ACC112 (cell line): ENCODE measurements at regions not wholly inside any gene's neighbourhood (a gene's known extent, or its start where the extent isn't known, plus 50 kb on each side); places are given as distances from the start of the nearest gene placed in this dataset.

Experiments used
- H2AFZ ChIP-seq: fragments of 200-600 bp; sonication (generic); one replicate; pipeline ENCODE4 v1.6.0; 2017; ENCODE audit warnings: antibody characterized with exemption, low read length; ENCODE audit not compliant: unreplicated experiment
- H3K27ac ChIP-seq: fragments of 200-600 bp; sonication (generic); 2 replicates; pipeline ENCODE4 v1.5.1; 2014; ENCODE audit warnings: low read depth, mild to moderate bottlenecking, antibody characterized with exemption, low read length, moderate library complexity
- H3K27me3 ChIP-seq: fragments of 200-600 bp; sonication (generic); 2 replicates; pipeline ENCODE4 v1.6.1; 2014; ENCODE audit warnings: mild to moderate bottlenecking, antibody characterized with exemption, low read length, moderate library complexity, mixed read lengths; ENCODE audit not compliant: insufficient read depth
- H3K36me3 ChIP-seq: fragments of 200-600 bp; sonication (generic); 2 replicates; pipeline ENCODE4 v1.6.1; 2016; ENCODE audit warnings: mild to moderate bottlenecking, antibody characterized with exemption, low read length, moderate library complexity, mixed read lengths; ENCODE audit not compliant: insufficient read depth
- H3K4me1 ChIP-seq: fragments of 200-600 bp; sonication (generic); one replicate; pipeline ENCODE4 v1.6.1; 2016; ENCODE audit warnings: low read length, mixed read lengths; ENCODE audit not compliant: insufficient read depth, unreplicated experiment, control insufficient read depth
- H3K4me3 ChIP-seq: fragments of 200-600 bp; sonication (generic); 2 replicates; pipeline ENCODE4 v1.5.1; 2014; ENCODE audit warnings: mild to moderate bottlenecking, low read depth, low read length
- H3K79me2 ChIP-seq: fragments of 200-600 bp; sonication (generic); one replicate; pipeline ENCODE4 v1.6.0; 2016; ENCODE audit warnings: low read length; ENCODE audit not compliant: control insufficient read depth, unreplicated experiment, insufficient read depth

- H3K36me3 ChIP-seq: no peaks in the 10 kb centered on the region
- no peak overlapping the region for H3K27ac ChIP-seq
- H2AFZ ChIP-seq: peak overlapping the region; percentile 89
- no peaks in the 10 kb centered on the region for H3K27me3 ChIP-seq
- H3K4me3 ChIP-seq: peak overlapping the region; percentile 49
- peaks cover 9% of the 10 kb centered on the region for H3K4me1 ChIP-seq
- no peaks in the 10 kb centered on the region for H3K79me2 ChIP-seq
Observed at GRCh38 chr3:157810924-157811718, 295.1 kb downstream of the SHOX2 start.

DNA sequence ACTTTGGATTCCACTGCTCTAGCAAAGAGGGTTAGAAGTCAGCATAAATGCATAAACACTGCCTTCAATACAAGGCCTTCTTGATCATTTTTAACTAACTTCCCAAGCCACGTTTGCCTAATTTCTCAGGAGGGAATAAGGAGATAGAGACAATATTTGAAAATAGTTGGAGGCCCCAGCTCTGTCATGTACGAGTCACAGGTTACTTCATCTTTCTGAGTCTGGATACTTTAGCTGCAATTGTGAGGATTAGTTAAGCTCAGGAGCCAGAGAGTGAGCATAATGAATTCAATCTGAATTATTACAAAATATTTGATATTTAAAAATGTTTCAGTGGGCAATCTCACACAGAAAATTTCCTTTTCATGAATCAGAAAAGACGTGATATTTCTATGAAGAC lies 298.9 kb downstream of the SHOX2 start:
- no peak overlapping the region for H3K27ac ChIP-seq
- peaks cover 9% of the 10 kb centered on the region for H3K4me1 ChIP-seq
- no peaks in the 10 kb centered on the region for H3K79me2 ChIP-seq
- H3K4me3 ChIP-seq: no peak overlapping the region
- H3K36me3 ChIP-seq: no peaks in the 10 kb centered on the region
- no peaks in the 10 kb centered on the region for H3K27me3 ChIP-seq
- H2AFZ ChIP-seq: peak overlapping the region; percentile 77

DNA sequence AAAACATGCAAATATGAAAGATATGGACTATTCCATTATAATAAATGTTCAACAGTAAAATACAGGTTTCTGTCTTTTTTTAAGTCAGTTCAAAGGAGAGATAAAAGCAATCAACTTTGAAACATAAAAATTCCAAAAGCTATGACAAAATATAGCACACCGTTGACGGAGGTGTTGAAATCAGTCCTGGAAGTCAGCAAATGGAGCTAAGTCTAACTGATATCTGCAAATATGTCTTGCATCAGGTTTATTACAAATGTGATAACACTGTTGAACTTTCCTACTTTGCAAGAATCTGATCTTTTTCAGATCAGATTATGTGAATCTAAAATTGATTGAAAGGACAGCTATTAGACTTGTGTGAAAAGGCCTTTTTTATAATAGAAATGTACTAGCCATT lies 300.7 kb downstream of the SHOX2 start:
- Histone ChIP-seq H3K27ac (no peak overlapping the region), H2AFZ (no peak overlapping the region), H3K27me3 (no peaks in the 10 kb centered on the region), H3K4me1 (peaks cover 9% of the 10 kb centered on the region), H3K4me3 (no peak overlapping the region), H3K36me3 (no peaks in the 10 kb centered on the region), H3K79me2 (no peaks in the 10 kb centered on the region)

GRCh38 chr3:157794771-157795170 lies 291.6 kb upstream of the VEPH1 start:
- Histone ChIP-seq H3K27ac (no peak overlapping the region), H2AFZ (peak overlapping the region; percentile 30), H3K36me3 (no peaks in the 10 kb centered on the region)

GRCh38 chr3:157793745-157794144 lies 290.5 kb upstream of the VEPH1 start:
- Histone ChIP-seq H3K4me1 (peaks cover 12% of the 10 kb centered on the region), H3K36me3 (no peaks in the 10 kb centered on the region), H3K27ac (no peak overlapping the region), H2AFZ (no peak overlapping the region), H3K79me2 (no peaks in the 10 kb centered on the region), H3K27me3 (no peaks in the 10 kb centered on the region), H3K4me3 (no peak overlapping the region)

More at GRCh38 chr3:157794771-157795170, 291.6 kb upstream of the VEPH1 start:
- Histone ChIP-seq H3K4me3 (no peak overlapping the region), H3K27me3 (no peaks in the 10 kb centered on the region), H3K4me1 (peaks cover 12% of the 10 kb centered on the region), H3K79me2 (no peaks in the 10 kb centered on the region)

DNA sequence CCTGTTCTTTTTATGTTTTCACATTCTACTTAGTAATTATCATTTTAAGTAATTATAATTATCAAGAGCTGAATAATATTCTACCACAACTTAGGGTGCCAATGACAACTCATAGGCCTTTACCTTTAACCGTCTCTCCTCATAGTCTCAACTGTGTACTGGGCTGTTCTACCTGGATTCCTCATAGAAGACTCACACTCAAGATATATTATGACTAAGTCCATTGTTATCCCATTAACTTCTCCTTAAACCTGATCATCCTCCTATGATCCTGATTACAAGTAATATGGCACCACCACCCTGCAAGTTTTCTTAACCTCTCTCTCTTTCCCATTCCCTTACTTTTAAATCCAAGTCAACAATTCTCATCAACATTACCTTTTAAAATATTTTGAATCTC lies 285.9 kb upstream of the VEPH1 start:
- no peak overlapping the region for H3K4me3 ChIP-seq
- no peaks in the 10 kb centered on the region for H3K27me3 ChIP-seq
- H2AFZ ChIP-seq: no peak overlapping the region
- H3K36me3 ChIP-seq: no peaks in the 10 kb centered on the region
- H3K27ac ChIP-seq: no peak overlapping the region
- peaks cover 30% of the 10 kb centered on the region for H3K4me1 ChIP-seq
- no peaks in the 10 kb centered on the region for H3K79me2 ChIP-seq

- no peak overlapping the region for H2AFZ ChIP-seq
- peaks cover 32% of the 10 kb centered on the region for H3K4me1 ChIP-seq
- no peaks in the 10 kb centered on the region for H3K27me3 ChIP-seq
- H3K36me3 ChIP-seq: no peaks in the 10 kb centered on the region
- H3K79me2 ChIP-seq: no peaks in the 10 kb centered on the region
- H3K4me3 ChIP-seq: peak overlapping the region; percentile 45; the same call in 1 of the 2 replicates
- H3K27ac ChIP-seq: peak overlapping the region; percentile 39; the same call in 1 of the 2 replicates
Observed at GRCh38 chr3:157786618-157787017, 283.4 kb upstream of the VEPH1 start.

GRCh38 chr3:157786211-157786610 lies 283.0 kb upstream of the VEPH1 start:
- H3K27ac ChIP-seq: peak overlapping the region; percentile 39
- no peaks in the 10 kb centered on the region for H3K36me3 ChIP-seq
- H3K4me1 ChIP-seq: peaks cover 32% of the 10 kb centered on the region
- H3K27me3 ChIP-seq: no peaks in the 10 kb centered on the region
- peak overlapping the region; percentile 45 for H3K4me3 ChIP-seq
- no peaks in the 10 kb centered on the region for H3K79me2 ChIP-seq
- no peak overlapping the region for H2AFZ ChIP-seq

GRCh38 chr3:157785102-157785826 lies 282.0 kb upstream of the VEPH1 start:
- H2AFZ ChIP-seq: no peak overlapping the region
- H3K27ac ChIP-seq: peak overlapping the region; percentile 39
- H3K36me3 ChIP-seq: no peaks in the 10 kb centered on the region
- no peaks in the 10 kb centered on the region for H3K27me3 ChIP-seq
- H3K4me3 ChIP-seq: peak overlapping the region; percentile 26; the same call in 1 of the 2 replicates
- no peaks in the 10 kb centered on the region for H3K79me2 ChIP-seq
- peaks cover 32% of the 10 kb centered on the region for H3K4me1 ChIP-seq

- Histone ChIP-seq H2AFZ (no peak overlapping the region), H3K4me3 (no peak overlapping the region), H3K27ac (no peak overlapping the region), H3K36me3 (no peaks in the 10 kb centered on the region), H3K4me1 (peaks cover 31% of the 10 kb centered on the region), H3K27me3 (no peaks in the 10 kb centered on the region), H3K79me2 (no peaks in the 10 kb centered on the region)
Observed at GRCh38 chr3:157782236-157782635, 279.0 kb upstream of the VEPH1 start.

DNA sequence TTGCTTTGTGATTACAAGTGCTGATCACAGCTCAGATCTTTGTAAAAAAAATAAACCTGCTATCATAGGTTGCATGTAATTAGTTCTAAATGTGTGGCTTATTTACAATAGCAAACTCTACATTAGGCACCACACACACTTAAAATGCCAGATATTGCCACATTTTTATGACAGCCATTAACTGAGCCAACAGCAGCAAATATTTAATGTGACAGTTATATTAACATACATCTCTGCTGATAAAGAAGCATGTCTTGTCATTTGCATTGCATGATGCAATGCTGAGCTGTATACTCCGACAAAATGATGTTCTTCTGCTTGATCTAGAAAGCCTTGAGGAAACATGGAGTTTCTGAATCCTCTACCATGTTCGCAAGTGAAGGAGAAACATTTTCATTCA lies 273.6 kb upstream of the VEPH1 start:
- no peaks in the 10 kb centered on the region for H3K27me3 ChIP-seq
- no peaks in the 10 kb centered on the region for H3K4me1 ChIP-seq
- no peak overlapping the region for H3K4me3 ChIP-seq
- H3K36me3 ChIP-seq: no peaks in the 10 kb centered on the region
- no peak overlapping the region for H3K27ac ChIP-seq
- H3K79me2 ChIP-seq: no peaks in the 10 kb centered on the region
- H2AFZ ChIP-seq: no peak overlapping the region
